ENCODE measurements at regions not wholly inside any gene's neighbourhood (a gene's known extent, or its start where the extent isn't known, plus 50 kb on each side); places are given as distances from the start of the nearest gene placed in this dataset.
A peak's percentile ranks its signal among the peaks of the same experiment; 100 is the strongest.
"Not testable (repeated sequence)": the region's sequence is repeated elsewhere in the genome, so short reads cannot be mapped to it uniquely, and the experiment has no call there.

- no peak for DNase-seq
These were observed 160.2 kb downstream of the SH2D4B start for GRCh38 chr10:80697926-80698325.

- peak; percentile 73 for DNase-seq
These were observed 161.9 kb downstream of the SH2D4B start for GRCh38 chr10:80699602-80700039.

GRCh38 chr10:80700252-80700651 is 162.6 kb downstream of the SH2D4B start:
- DNase-seq = no peak

- no peak for DNase-seq
These were observed 163.2 kb downstream of the SH2D4B start for GRCh38 chr10:80700760-80701444.

- DNase-seq = no peak
These were observed 164.0 kb downstream of the SH2D4B start for GRCh38 chr10:80701706-80702105.

GRCh38 chr10:80702143-80702542 is 164.4 kb downstream of the SH2D4B start:
- no peak for DNase-seq

- no peak for DNase-seq
These were observed 168.2 kb downstream of the SH2D4B start for GRCh38 chr10:80705899-80706298.

GRCh38 chr10:80708185-80708584 is 170.5 kb downstream of the SH2D4B start:
- DNase-seq = no peak

- DNase-seq = no peak
These were observed 171.1 kb downstream of the SH2D4B start for GRCh38 chr10:80708808-80709207.

GRCh38 chr10:80709866-80710265 is 172.2 kb downstream of the SH2D4B start:
- DNase-seq = no peak

- DNase-seq = no peak
These were observed 175.8 kb downstream of the SH2D4B start for GRCh38 chr10:80713398-80713928.

- DNase-seq = no peak
These were observed 176.9 kb downstream of the SH2D4B start for GRCh38 chr10:80714566-80714965.

GRCh38 chr10:80718024-80718423 is 180.3 kb downstream of the SH2D4B start:
- DNase-seq = no peak

- no peak for DNase-seq
These were observed 182.2 kb downstream of the SH2D4B start for GRCh38 chr10:80719935-80720334.

GRCh38 chr10:80720549-80720948 is 182.8 kb downstream of the SH2D4B start:
- no peak for DNase-seq

- DNase-seq = not testable (repeated sequence)
These were observed 190.7 kb downstream of the SH2D4B start for GRCh38 chr10:80728354-80728753.

- DNase-seq = no peak
These were observed 192.2 kb downstream of the SH2D4B start for GRCh38 chr10:80729896-80730295.

- DNase-seq = no peak
These were observed 192.8 kb downstream of the SH2D4B start for GRCh38 chr10:80730522-80730921.

GRCh38 chr10:80734589-80734988 is 196.9 kb downstream of the SH2D4B start:
- no peak for DNase-seq

GRCh38 chr10:80737209-80737608 is 199.5 kb downstream of the SH2D4B start:
- DNase-seq = no peak

- DNase-seq = no peak
These were observed 201.6 kb downstream of the SH2D4B start for GRCh38 chr10:80739328-80739727.

GRCh38 chr10:80739963-80740715 is 202.4 kb downstream of the SH2D4B start:
- no peak for DNase-seq

- no peak for DNase-seq
These were observed 203.6 kb downstream of the SH2D4B start for GRCh38 chr10:80741278-80741677.

- DNase-seq = no peak
These were observed 212.6 kb downstream of the SH2D4B start for GRCh38 chr10:80750268-80750667.
